ENCODE measurements at regions not wholly inside any gene's neighbourhood (a gene's known extent, or its start where the extent isn't known, plus 50 kb on each side); places are given as distances from the start of the nearest gene placed in this dataset.
"Not testable (repeated sequence)": the region's sequence is repeated elsewhere in the genome, so short reads cannot be mapped to it uniquely, and the experiment has no call there.

- DNase-seq (ENCODE audit: low read depth in 2 of 3, low spot score in 2 of 3), result no peak
Measured at GRCh38 chr13:39803156-39803555, 147.7 kb downstream of the COG6 start.

GRCh38 chr13:39803851-39804250 is 148.4 kb downstream of the COG6 start:
- no peak for DNase-seq (ENCODE audit: low read depth in 2 of 3, low spot score in 2 of 3)

GRCh38 chr13:39804332-39805210 is 149.1 kb downstream of the COG6 start:
- no peak for DNase-seq (ENCODE audit: low read depth in 2 of 3, low spot score in 2 of 3)

- DNase-seq (ENCODE audit: low read depth in 2 of 3, low spot score in 2 of 3), result no peak
Measured at GRCh38 chr13:39809466-39809865, 154.0 kb downstream of the COG6 start.

- DNase-seq (ENCODE audit: low read depth in 2 of 3, low spot score in 2 of 3), result no peak
Measured at GRCh38 chr13:39810091-39810877, 154.8 kb downstream of the COG6 start.

- peak in 2 of 3 donors; percentile 68 to 95 for DNase-seq (ENCODE audit: low read depth in 2 of 3, low spot score in 2 of 3)
Measured at GRCh38 chr13:39811051-39811450, 155.6 kb downstream of the COG6 start.

- DNase-seq (ENCODE audit: low read depth in 2 of 3, low spot score in 2 of 3), result no peak
Measured at GRCh38 chr13:39811696-39812095, 156.2 kb downstream of the COG6 start.

- no peak for DNase-seq (ENCODE audit: low read depth in 2 of 3, low spot score in 2 of 3)
Measured at GRCh38 chr13:39815345-39816111, 160.1 kb downstream of the COG6 start.

GRCh38 chr13:39816936-39817335 is 161.5 kb downstream of the COG6 start:
- DNase-seq (ENCODE audit: low read depth in 2 of 3, low spot score in 2 of 3), result no peak

GRCh38 chr13:39818953-39819352 is 163.5 kb downstream of the COG6 start:
- DNase-seq (ENCODE audit: low read depth in 2 of 3, low spot score in 2 of 3), result no peak

- DNase-seq (ENCODE audit: low read depth in 2 of 3, low spot score in 2 of 3), result no peak
Measured at GRCh38 chr13:39820606-39821005, 165.1 kb downstream of the COG6 start.

GRCh38 chr13:39821977-39822376 is 166.5 kb downstream of the COG6 start:
- DNase-seq (ENCODE audit: low read depth in 2 of 3, low spot score in 2 of 3), result no peak

- DNase-seq (ENCODE audit: low read depth in 2 of 3, low spot score in 2 of 3), result no peak
Measured at GRCh38 chr13:39822437-39822836, 167.0 kb downstream of the COG6 start.

- DNase-seq (ENCODE audit: low read depth in 2 of 3, low spot score in 2 of 3), result no peak
Measured at GRCh38 chr13:39823063-39823713, 167.7 kb downstream of the COG6 start.

- no peak for DNase-seq (ENCODE audit: low read depth in 2 of 3, low spot score in 2 of 3)
Measured at GRCh38 chr13:39825886-39826285, 170.4 kb downstream of the COG6 start.

GRCh38 chr13:39835253-39835652 is 179.8 kb downstream of the COG6 start:
- no peak for DNase-seq (ENCODE audit: low read depth in 2 of 3, low spot score in 2 of 3)

- DNase-seq (ENCODE audit: low read depth in 2 of 3, low spot score in 2 of 3), result no peak
Measured at GRCh38 chr13:39836038-39836437, 180.6 kb downstream of the COG6 start.

- not testable (repeated sequence) for DNase-seq (ENCODE audit: low read depth in 2 of 3, low spot score in 2 of 3)
Measured at GRCh38 chr13:39837866-39838265, 182.4 kb downstream of the COG6 start.

GRCh38 chr13:39840201-39840600 is 184.7 kb downstream of the COG6 start:
- no peak for DNase-seq (ENCODE audit: low read depth in 2 of 3, low spot score in 2 of 3)

- DNase-seq (ENCODE audit: low read depth in 2 of 3, low spot score in 2 of 3), result no peak
Measured at GRCh38 chr13:39847336-39847735, 191.9 kb downstream of the COG6 start.

- peak in 2 of 3 donors; percentile 5 to 29 for DNase-seq (ENCODE audit: low read depth in 2 of 3, low spot score in 2 of 3)
Measured at GRCh38 chr13:39855236-39855635, 199.8 kb downstream of the COG6 start.
